GM19372 (cell line): ENCODE measurements at regions not wholly inside any gene's neighbourhood (a gene's known extent, or its start where the extent isn't known, plus 50 kb on each side); places are given as distances from the start of the nearest gene placed in this dataset.
"Not testable (repeated sequence)": the region's sequence is repeated elsewhere in the genome, so short reads cannot be mapped to it uniquely, and the experiment has no call there.

Experiments
- ATAC-seq: cut with Tn5 transposase; IDR thresholded peaks from one replicate; pipeline ENCODE4 v1.9.1; 2021; ENCODE audit warnings: mild to moderate bottlenecking, low read depth, moderate library complexity; ENCODE audit not compliant: unreplicated experiment

DNA sequence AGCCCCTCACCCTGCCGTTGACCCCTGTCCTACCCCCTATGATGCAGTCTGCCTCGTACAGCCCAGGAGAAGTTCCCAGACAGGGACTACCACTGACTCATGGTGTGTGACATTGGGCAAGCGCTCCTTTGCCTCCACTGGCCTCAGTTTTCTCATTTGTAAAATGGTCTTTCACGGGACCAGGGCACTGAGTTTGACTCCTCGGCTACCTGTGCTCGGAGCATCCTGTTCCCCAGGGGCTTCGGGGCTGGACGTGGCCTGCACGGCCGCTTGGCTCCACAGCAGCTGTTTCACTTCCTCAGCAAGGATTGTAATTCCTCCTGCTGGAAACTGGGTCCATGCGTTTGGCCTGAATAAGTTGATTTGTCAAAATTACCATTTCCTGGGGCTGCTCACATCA, 277.3 kb downstream of the MATN1 start:
- no peak for ATAC-seq

DNA sequence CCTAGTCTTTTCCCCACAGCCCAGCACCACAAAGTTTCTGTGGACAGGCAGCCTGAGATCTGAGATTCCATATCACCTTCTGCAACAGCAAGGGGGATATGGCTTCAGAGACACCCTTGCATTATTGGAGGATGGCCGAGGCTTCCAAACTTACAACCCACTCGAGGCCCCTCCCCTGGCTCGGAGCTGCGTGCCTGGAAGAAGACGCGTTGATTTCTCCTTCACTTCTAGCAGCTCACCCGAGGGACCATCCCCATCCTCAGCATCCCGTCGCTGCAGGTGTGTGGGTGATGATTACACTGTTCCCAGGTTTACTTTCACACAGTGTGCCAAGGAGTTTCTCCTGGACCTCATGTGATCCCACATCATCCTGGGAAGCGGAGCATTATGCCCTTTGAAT, 277.9 kb downstream of the MATN1 start:
- no peak for ATAC-seq

DNA sequence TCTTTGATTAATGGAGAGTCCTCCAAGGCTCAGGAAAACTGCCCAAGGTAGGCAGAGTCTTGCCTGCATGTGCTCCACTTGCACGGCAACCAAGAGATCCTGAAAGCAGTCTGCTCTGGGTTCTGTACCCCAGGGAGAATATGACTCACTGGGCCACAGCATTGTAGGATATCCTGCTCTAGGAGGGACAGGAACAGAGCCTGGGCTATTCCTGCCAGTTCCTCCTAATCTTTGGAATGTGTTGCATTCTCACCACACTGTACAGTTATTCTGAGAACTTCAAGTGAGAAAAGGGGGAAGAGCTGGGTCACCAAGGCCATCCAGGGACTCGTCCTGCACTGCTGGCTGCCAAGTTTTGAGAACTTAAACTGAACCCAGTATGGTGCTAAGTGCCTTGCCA, 278.5 kb downstream of the MATN1 start:
- ATAC-seq = no peak

DNA sequence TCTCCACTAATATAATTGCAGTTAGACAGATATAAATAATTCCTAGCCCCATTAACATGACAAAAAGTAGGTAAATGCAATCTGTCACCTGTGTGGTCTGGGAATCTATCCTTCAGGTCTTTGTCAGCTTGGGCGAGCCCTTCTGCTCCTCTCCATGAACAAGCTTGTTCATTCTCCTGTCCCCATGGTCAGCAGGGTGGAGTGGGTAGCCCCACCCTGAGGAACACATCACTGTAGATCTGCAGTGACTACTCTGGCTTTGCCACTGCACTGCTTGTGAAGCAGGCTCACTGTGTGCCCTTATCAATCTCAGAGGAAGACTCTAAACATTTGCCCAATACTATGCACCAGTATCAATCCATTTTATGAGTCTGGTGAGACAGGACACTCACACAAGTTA, 279.0 kb downstream of the MATN1 start:
- ATAC-seq = no peak

DNA sequence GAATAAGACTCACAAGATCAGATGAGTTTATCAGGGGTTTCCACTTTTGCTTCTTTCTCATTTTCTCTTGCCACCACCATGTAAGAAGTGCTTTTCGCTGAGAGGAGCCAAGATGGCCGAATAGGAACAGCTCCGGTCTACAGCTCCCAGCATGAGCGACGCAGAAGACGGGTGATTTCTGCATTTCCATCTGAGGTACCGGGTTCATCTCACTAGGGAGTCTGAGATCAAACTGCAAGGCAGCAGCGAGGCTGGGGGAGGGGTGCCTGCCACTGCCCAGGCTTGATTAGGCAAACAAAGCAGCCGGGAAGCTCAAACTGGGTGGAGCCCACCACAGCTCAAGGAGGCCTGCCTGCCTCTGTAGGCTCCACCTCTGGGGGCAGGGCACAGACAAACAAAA, 285.1 kb downstream of the MATN1 start:
- ATAC-seq = not testable (repeated sequence)

DNA sequence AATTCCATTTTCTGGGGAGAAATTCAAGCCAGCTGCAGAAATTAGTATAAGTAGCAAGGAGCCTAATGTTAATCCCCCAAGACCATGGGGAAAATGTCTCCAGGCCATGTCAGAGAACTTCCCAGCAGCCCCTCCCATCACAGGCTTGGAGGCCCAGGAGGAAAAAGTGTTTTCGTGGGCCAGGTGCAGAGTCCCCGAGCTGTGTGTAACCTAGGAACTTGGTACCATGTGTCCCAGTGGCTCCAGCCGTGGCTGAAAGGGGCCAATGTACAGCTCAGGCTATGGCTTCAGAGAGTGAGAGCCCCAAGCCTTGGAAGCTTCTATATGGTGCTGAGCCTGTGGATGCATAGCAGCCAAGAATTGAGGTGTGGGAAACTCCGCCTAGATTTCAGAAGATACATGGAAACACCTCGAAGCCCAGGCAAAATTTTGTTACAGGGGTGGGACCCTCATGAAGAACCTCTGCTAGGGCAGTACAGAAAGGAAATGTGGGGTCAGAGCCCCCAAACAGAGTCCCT, 286.3 kb downstream of the MATN1 start:
- ATAC-seq = no peak

DNA sequence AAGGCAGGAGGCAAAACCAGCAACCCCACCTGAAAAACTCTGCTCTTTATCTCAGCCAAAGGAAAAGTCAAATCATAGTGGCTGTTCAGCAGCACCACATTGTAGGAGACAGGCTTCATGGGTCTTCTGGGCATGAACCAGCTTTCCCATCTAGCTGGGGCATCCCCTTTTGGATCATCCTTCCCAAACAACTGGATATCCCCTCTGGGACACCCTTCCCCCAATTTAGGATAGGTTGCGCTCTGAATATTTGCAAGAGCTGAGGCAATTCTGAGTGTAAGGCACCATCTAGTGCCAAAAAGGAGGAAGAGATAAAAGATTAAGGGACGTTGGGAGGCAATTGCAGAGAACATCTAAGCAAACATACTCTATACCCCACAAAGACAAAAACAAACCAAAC, 295.8 kb downstream of the MATN1 start:
- no peak for ATAC-seq

DNA sequence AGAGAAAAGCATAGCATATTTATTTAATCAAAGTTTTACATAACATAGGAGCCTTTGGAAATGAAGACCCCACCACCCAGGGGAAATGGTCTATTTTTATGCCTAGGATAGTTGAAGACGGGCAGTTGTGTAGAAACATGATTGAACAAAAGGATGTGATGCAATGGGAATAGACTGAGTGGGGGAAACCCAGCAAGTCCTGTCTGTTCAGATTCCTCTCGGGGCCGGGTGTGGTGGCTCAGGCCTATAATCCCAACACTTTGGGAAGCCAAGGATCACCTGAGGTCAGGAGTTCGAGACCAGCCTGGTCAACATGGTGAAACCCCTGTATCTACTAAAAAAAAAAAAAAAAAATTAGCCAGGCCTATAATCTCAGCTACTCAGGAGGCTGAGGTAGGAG, 298.3 kb downstream of the MATN1 start:
- ATAC-seq = no peak

DNA sequence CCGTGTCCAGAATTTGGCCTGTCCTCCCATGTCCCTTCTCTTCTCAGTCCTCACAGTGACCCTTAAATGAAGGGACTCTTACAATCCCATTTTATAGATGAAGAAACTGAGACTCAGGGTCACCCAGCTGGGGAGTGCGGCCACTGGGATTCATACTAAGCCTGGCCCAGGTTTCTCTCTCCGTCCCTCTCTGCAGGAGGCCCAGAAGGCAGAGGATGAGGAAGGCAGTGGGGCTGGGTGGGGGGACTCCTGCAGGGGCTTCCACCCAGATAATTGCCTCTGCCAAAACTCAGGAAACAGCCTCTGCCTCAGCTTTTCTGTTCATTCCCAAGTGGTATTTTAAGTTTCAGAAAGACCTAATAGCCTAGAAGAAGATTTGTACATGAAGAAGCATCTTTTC, 299.8 kb downstream of the MATN1 start:
- ATAC-seq = no peak

DNA sequence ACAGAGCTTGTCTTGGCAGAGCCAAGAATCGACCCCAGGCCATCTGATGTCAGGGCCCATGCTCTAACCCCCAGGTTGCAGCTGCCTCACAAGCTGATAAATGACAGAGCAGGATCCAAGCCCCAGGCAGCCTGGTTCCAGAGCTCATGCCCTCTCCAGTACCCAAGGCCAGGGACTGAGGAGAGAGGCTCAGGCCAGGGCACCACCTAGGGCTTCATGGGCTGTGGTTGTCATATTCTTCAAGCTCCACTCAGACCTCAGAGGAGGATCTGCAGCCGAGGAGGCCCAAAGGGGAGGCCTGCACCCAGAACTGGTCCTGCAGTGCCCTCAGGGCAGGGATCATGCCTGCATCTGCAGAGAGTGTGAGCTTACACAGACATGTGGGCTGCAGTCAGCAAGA, 301.1 kb downstream of the MATN1 start:
- ATAC-seq = no peak

DNA sequence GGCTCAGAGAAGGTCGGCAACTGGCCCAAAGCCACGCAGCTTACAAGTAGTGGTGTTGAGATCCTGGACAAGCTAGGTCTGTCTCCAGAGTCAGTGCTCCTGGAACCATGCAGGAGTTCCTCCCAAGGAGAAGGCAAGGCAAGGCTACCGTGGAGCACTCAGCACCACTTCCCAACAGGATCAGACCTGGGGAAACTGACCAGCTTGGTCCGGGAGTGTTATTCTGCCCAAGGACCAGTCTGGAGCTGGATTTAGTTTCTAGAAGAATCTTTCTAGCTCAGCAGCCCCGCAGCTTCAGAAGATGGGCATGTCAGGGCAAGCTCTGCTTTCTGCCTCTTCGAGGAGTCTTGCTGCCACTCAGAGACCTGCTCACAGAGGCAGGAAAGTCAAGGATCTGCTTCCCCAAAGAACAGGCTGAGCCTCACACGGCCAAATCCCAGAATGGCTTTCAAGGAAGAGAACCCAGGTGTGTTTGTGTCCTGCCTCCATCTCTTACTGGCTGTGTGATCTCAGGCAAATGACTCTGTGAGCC, 302.8 kb downstream of the MATN1 start:
- no peak for ATAC-seq

DNA sequence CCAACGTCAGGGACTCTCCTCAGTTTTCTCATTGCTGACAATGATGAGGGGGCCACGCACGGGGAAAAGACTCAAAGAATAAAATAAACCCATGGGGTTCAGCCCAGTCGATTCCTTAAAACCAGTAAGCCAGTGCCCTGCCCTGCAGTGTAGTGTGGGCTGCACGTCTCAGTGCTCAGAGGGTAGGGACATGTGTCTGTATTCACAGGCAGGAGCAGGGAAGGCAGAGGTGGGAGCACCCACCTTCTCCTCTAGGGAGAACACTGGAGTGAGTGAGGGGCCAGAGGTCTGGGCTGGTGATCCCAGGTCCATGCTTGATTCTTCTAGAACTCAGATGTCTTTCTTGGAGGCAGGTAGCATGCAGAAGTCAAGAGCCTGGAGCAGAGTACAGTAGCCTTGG, 303.6 kb downstream of the MATN1 start:
- ATAC-seq = no peak

DNA sequence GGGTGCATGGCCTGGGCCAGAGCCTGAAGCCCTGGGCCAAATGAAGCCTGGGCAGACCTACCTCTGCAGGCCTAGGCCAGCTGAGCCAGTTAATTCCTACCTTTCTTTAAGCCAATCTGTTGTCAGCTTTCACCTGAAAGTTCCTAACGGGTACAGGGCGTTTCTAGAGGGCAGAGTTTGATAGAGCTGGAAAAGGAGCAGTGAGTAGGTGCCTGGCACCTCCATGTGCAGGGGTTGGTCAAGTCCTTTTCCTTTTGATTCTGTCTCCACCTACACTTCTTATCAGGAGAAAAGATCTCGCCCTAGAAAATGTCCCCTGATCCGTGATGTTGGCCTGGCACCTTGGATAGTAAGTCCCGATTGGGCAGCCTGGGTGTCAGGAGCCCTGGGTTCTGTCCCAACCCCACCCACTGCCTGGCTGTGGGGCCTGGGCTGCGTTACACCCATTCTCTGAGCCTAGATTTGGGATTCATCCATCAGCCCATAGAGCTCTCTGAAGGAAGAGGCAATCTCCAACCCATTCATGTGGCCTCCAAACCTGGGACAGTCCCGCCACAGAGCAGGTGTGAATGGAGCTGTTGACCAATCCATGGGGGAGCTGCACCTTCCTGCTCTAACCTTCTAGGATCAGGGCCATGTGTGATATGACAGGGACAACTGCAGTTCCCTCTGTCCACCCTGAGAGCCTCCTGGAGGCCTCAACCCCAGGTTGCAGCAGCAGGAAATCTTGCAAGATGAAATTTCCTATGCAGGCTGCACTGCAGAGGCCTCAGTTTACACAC, 304.3 kb downstream of the MATN1 start:
- no peak for ATAC-seq

DNA sequence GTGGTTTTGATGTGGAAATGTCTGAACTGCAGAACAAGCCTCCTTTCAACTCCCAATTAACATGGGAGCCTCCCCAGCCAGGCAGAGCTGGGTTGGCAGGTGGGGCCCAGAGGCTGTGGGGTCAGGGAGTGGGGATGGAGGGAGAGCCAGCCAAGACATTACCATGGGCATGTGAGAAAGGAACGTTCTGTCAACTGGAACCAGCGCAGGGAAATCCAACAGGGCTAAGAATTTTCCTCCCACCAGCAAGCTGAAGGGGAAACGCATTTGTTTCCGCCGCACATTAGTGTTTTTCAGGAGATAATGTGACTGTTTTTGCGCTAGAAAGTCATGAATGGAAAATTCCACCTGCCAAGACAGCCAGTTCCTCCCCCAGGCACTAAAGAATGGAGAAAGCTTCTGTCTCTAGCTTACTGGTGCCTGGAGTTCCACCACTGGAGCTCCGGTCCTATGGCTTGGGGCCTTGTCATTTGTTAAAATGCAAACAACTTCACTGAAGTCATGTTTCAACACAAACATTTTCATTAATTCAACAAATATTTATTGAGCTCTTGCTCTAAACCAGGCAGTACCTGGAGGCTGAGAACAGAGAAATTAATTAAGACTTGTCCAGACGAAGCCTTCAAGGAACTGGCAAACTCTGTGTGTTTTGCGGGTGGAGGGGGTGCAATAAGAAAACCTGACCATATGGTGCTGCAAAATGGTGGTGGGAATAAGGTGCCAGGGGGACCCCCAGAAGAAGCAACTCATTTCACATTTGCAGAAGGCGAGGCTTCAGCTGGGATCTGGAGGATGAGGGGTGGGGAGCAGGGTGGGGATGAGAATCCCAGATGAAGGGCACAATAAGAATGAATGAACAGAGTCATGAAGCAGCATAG, 305.1 kb downstream of the MATN1 start:
- ATAC-seq = no peak

DNA sequence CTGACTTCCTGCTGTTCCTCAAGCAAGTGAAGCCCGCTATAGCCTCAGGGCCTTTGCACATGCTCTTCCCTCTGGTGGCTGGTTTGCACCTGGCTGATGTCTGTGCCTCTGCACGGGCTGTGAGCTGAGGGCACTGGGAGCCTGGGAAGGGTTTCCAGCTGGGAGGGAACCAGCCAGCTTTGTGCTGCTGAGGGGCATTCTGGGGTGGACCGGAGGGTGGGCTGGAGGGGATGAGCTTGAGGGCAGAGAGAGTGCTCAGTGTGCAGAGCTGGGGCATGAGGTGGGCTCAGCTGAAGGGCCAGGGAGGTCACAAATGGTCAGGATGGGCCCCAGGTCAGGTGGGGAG, 305.7 kb downstream of the MATN1 start:
- no peak for ATAC-seq

DNA sequence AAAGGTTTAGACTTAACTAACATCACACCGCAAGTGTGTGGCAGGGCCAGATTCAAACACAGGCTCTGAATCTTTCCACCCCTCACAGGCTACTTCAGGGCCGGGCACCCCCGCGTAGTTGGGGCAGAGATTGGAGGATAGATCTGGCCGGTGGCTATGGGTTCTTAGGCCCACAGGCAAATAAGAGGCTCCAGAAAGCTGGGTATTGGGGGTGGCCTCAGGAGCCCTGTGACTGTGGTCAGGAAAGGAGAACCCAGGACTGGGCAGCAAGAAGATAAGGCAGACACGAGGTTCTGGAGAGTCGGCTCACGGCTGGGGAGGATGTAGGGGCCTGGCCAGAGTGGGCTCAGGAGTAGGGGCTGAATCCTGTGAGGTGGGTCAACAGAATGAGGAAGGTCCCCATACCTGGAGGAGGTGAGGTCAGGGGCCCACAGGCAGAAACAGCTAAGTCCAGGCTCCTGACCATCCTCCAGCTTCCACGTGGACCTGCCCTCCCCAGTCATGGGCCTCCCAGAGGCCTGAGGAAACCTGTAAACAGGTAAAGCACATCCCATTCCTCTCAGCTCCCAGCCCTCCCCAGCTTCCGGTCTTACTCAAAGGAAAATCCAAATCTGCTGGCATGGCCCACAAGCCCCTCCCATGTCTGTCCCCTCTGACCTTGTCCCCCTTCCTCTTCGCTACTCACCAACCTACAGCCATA, 306.2 kb downstream of the MATN1 start:
- no peak for ATAC-seq

DNA sequence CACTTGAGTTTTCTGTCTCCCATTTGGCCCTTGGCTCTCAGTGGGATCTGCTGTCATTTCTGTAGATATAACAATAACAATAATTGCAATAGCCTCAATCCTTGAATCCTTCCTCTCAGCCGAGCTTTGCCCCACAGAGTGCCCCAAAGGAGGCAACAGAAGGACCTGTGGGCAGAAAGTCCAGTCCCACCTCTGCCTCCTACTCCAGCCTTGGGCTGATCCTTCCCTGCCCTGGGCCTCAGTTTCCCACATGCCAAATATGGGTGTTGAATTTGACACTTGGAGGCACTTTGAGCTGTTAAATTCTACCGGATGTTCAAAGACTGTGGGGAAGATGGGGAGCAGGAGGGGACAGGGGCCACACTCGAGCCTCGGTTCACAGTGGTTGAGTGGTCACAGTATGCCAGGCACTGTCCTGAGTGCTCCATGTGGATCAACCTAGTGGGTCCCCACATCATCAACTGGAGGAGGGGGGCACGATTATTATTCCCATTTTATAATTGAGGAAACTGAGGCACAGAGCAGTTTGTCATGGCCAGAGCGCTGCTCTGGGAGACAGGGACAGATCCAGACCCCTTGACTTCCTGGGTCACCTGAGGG, 307.1 kb downstream of the MATN1 start:
- ATAC-seq = no peak

DNA sequence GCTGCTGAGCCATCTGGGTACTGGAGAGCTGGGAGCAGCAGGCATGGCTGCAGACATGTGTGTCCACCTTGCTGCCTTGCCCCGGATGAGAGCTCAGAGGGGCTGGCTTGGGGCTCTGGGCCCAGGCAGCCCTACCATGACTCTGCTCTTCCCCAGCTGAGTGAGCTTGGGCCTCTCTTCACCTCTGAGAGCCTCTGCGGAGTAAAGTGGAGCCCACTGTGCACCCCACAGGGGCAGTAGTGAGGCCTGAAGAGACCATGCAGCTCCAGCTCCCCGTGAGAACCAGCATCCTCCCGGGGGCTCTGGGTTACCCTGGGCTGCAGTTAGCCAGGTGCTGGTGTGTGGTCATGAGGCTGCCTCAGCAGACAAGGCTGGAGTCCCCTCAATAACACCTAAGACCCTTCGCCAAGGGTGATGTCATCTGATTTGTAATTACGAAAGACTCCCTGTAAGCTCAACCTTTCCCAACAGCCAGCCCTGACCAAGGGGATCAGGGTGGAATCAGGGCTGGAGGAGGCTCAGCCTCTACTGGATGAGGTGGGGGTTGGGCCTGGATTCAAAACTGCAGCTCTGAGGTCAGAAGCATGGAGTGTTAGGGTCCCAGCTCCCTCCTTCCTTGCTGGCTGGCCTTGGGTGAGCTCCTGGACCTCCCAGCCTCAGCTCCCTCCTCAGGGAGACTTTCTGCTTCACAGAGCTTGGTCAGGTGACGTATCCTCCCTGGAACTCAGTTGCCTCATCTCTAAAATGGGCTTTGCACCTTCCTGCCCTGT, 308.0 kb downstream of the MATN1 start:
- ATAC-seq = no peak

DNA sequence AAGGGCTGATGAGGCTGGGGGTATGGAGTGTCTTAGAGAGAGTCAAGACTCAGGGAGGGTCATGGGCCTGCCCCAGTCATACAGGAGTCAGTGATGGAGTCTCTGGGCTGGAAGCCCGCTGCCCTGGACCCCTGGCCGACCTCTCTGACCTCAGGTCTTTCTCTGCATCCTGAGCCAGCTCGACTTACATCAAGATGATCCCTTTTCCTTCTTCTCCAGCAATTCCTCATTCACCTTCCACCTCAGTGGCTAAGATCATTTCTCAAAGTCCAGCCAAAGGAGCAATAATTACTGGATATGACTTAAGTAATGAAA, 308.6 kb downstream of the MATN1 start:
- no peak for ATAC-seq
